ENCODE measurements at regions not wholly inside any gene's neighbourhood (a gene's known extent, or its start where the extent isn't known, plus 50 kb on each side); places are given as distances from the start of the nearest gene placed in this dataset.
"Not testable (repeated sequence)": the region's sequence is repeated elsewhere in the genome, so short reads cannot be mapped to it uniquely, and the experiment has no call there.

- no peak for DNase-seq
Measured at GRCh38 chr17:31609996-31610910, 218.8 kb downstream of the RAB11FIP4 start.

DNA sequence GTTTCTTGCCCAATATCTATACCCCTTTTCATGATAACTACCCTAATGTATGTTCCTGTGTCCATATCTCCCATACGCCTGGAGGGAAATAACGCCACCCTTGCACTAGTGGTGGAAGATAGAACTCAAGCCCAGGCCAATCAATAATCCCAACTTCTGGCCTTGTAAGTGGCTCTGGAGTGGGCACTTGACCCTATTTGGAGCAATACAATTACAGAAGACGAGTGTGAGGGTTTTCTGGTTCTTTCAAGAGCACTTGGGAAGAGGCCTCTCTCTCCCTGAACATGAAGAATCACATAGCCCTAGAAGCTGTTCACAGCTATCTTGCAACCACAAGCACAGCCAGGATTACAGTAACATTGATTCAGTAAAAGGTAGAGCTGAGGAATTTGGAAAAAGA lies 217.9 kb downstream of the RAB11FIP4 start:
- DNase-seq, result no peak

- DNase-seq, result no peak
Measured at GRCh38 chr17:31608659-31609254, 217.3 kb downstream of the RAB11FIP4 start.

GRCh38 chr17:31605761-31606160 lies 214.3 kb downstream of the RAB11FIP4 start:
- DNase-seq, result no peak

DNA sequence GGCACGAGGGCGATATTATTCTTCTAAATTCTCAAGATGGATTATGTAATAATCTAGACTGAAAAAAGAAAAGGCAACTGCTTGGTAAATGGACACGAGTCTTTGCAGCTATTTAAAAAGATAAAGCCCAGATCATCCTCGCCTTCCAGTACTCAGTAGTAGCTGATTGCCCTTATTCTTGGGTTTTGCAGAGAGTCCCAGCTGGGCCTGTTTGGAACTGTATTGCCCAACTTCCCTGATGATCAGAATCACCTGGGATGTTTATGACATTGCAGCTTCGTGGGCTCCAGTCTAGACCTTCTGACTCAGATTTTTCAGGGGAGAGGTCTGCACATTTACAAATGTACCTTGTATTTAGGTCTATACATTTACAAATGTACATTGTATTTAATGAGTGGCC lies 213.5 kb downstream of the RAB11FIP4 start:
- DNase-seq, result no peak

DNA sequence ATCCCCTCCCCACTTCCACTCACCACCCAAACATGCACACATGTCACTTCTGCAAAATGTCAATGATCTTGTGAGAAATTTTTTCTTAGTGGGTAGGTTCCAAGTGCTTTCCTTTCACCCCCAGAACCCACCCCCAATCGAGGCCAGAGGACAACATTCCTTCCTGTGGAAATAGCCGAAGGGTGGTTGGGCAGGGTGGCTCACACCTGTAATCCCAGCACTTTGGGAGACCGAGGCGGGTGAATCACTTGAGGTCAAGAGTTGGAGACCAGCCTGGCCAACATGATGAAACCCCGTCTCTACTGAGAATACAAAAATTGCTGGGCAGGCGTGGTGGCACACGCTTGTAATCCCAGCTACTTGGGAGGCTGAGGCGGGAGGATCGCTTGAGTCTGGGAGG lies 208.7 kb downstream of the RAB11FIP4 start:
- not testable (repeated sequence) for DNase-seq

DNA sequence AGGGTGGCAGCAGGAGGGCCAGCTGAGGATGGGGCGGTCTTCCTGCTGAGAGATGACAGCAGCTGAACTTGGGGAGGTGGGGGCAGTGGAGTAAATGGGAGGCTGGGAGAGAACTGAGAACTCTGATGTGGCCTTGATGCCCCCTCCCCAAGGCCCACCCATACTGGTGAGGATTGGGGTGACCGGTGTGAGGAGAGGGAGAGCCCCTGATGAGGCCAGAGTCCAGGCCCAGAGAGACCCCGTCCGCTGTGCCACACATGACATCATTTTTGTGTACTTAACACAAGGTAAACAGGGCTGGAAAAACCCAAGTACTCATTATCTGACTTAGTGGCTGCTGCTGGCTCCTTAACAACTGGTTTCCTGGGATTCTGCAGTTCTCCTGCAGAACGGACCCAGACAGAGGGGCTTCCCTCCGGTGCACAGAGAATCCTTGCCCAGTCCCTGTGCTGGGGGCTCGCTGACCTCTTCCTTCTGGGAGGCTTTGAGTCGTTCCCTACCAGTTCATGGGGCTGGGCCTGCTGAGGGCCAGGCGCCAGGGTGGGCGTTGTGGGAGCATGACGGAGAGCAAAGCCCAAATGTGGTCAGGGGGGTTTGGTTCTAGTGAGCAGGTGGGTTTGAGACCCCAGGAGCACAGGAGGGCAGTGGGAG lies 207.6 kb downstream of the RAB11FIP4 start:
- DNase-seq, result no peak

GRCh38 chr17:31598399-31598782 lies 206.9 kb downstream of the RAB11FIP4 start:
- no peak for DNase-seq

- no peak for DNase-seq
Measured at GRCh38 chr17:31597646-31598398, 206.3 kb downstream of the RAB11FIP4 start.

DNA sequence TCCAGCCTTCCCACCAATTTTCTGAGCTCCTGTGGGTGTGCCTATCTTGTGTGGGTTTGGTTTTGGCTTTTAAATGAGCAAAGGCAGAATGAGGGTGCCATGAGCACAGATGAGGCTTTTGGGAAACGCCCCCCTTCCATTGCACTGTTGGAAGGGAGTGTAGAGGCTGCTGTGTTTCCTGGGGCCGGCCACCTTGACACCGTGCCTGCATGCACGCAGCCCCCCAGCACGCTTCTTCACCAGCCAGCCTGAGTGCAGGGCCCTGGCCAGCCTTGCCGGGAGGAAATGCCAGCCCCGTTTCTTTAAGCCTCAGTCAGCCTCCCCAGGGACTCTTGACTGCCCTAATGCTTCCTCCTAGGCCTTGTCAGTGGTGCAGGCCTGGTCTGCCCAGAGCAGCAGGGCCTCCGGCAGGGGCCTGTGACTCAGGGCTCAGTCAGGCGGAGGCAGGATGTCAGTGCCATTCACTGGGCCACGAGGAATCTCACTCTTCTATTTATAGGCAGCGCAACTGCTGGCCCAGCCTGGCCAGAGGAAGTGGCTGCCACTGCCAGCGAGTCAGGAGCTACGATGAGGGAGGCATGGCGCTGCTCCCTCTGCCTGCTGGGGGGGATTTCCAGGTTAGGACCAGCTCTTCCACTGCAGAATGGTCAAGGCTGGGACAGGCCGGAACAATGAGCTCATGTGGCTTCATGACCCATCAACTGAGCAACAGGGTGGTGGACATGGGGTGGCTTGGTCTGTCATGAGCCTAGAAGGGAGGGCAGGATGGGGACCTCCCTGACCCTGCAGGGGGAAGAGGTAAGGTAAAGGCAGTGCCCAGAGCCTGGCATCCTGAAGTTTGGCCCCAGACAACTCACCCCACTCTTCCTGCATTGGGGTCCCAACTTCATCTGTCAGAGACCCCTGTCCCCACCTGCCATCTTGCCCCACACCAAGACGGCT lies 205.2 kb downstream of the RAB11FIP4 start:
- DNase-seq, result peak in 1 of 2 donors; percentile 5

DNA sequence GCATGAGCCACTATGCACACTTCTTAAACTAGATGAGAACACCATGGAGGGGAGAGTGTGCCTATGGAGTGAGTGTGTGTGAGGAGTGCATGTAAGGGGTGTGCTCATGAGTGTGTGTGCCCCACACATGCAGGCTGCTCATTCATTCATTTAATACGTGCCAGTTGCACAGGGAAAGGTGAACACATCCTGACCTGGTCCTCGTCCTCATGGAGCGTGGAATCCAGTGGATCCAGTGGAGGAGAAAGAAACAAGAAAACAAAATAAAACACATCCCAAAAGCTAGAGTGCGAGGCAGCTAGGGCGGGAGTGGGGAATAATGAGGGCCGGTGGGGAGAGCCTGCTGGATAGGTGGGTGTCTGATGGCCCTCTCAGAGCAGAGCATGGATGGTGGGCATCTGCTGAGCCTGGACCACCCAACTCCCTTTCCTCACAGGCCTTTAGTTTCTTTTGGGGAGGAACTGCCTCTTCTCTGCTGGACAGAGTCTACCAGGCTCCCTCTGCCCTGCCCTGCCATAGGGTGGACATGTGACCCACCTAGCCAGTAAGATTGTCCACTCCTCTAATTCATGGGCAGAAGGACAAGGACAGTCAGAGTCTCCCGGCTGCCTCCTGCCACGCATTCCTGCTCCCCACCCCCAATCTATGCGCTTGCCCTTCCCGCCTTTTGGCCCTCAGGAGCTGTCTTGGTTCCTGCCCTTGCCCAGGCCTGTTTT lies 204.3 kb downstream of the RAB11FIP4 start:
- DNase-seq, result no peak

DNA sequence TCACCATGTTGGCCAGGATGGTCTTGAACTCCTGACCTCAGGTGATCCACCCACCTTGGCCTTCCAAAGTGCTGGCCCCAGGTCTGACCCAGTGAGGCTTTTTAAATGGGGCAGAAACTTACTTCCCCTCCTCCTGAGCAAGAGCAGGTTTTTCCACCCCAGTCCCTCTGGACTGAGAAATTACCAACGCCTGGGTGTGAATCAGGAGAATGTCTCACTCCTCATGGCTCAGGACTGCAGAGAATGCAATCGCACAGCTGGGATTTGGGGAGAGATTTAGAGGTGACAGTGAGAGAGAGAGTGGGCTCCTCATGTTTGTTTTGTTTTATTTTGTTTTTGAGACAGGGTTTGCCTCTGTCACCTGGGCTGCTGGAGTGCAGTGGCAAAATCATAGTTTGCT lies 203.6 kb downstream of the RAB11FIP4 start:
- no peak for DNase-seq

DNA sequence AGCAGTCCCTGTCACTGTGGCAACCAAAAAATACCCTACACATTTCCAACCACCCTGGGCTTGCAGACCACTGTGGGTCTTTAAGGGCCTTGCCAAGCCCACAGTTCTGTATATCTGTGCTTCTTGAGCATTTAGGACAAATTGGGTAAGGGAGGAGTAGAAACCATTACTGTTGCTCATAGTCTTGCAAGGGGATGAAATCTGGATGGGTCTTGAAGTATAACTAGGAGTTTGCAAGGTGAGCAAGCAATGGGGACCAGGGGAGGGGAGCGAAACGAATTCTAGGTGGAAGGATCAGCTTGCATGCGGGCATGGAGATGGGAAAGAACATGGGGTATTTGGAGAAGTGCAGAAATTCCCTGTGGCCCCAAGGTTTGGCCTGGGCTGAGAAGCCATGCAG lies 202.9 kb downstream of the RAB11FIP4 start:
- DNase-seq, result no peak

DNA sequence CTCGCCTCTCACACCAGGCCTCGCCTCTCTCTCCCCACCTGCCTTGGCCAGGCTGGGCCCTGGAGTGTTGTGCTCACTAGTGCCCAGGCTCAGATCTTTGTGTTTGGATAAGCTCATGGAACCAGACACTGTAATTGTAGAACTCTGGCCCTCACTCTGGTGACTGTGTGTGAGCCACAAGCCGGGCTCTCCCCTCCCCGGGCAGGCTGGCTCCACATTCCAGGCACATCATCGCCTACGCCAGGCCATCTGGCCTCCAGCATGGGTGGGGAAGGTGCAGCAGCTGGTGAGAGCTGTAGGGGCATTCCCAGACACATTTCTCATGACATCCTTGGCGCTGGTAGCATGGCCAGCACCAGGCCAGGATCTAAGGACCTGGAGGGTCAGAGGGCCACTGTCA lies 202.3 kb downstream of the RAB11FIP4 start:
- no peak for DNase-seq

DNA sequence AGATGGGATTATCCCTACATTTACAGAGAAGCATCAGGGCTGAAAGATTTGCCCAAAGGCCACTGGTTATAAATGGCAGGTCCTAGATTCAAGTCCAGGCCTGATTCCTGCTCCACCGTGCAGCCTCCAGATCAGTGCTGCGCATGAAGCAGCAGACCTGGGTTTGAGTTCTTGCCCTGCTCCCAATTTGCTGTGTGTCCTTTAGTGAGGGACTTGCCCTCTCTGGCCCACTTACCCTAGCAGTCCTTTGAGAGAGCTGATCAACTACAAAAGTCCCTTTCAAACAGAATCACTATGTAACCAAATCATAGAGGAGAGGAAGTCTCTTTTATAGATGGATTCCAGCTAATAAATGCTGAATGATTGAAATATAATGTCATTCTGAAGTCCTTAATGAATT lies 200.4 kb downstream of the RAB11FIP4 start:
- no peak for DNase-seq

GRCh38 chr17:31588512-31588911 lies 197.0 kb downstream of the RAB11FIP4 start:
- no peak for DNase-seq

GRCh38 chr17:31588034-31588433 lies 196.6 kb downstream of the RAB11FIP4 start:
- DNase-seq, result no peak
